ENCODE measurements at regions not wholly inside any gene's neighbourhood (a gene's known extent, or its start where the extent isn't known, plus 50 kb on each side); places are given as distances from the start of the nearest gene placed in this dataset.
A peak's percentile ranks its signal among the peaks of the same experiment; 100 is the strongest.

DNA sequence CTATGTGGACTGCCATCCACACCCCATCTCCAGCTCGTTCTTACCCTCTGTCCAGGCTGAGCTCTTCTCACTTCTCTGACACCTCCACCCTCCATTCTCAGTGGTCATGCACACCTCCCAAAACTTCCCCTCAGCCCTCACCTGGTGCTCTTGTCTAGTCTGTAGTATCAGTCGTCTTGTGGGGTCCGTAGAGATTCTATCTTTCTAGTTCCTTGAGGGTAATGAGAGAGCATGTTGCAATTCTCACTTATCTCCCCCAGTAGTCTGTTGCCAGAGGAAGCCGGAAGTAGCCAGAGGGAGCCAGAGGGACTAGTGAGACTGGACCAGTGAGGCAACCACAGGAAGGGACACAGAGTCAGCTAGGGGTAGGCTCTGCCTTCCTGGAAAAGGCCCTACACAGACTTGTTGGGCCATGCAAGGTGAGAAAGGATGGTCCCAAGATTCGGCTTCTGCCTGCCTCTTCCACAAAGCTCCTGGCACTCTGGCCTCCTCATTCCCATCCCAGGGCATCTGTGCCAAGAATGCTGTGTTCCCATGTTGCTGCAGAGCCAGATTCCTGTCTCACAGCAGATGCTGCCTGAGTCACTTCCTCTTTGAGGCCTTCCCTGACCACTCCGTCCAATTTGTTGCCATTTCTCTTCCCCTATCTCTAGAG, 50.6 kb upstream of the DUSP5 start (continued):
- TF ChIP-seq, protein P1, sequence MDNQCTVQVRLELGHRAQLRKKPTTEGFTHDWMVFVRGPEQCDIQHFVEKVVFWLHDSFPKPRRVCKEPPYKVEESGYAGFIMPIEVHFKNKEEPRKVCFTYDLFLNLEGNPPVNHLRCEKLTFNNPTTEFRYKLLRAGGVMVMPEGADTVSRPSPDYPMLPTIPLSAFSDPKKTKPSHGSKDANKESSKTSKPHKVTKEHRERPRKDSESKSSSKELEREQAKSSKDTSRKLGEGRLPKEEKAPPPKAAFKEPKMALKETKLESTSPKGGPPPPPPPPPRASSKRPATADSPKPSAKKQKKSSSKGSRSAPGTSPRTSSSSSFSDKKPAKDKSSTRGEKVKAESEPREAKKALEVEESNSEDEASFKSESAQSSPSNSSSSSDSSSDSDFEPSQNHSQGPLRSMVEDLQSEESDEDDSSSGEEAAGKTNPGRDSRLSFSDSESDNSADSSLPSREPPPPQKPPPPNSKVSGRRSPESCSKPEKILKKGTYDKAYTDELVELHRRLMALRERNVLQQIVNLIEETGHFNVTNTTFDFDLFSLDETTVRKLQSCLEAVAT (IDR thresholded peaks at IDR 0.05): no peak
- 0 out of 2 replicates have a peak, but pooled peaks have one; percentile 32 for TF ChIP-seq EP300 (IDR thresholded peaks at IDR 0.05; ENCODE audit: low read length)
- TF ChIP-seq CEBPG (CRISPR knock-in tag; IDR thresholded peaks at IDR 0.05): peak; percentile 30; the same call in 1 of the 2 replicates
- TF ChIP-seq CEBPG (tag; conservative IDR thresholded peaks at IDR 0.05 in 1 of 2, IDR thresholded peaks at IDR 0.05 in 1 of 2): peak; percentile 74 to 80
- TF ChIP-seq MAFK (IDR thresholded peaks at IDR 0.05; ENCODE audit: low read length): no peak
- peak; percentile 14; the same call in 1 of the 2 replicates for TF ChIP-seq BACH1 (tag; IDR thresholded peaks at IDR 0.05)
- peak; percentile 45 to 50; a peak in 3 of 4 replicates for TF ChIP-seq TRIM24 (IDR thresholded peaks at IDR 0.05)
- TF ChIP-seq ARID1B (IDR thresholded peaks at IDR 0.05): peak; percentile 66
- peak; percentile 68 for TF ChIP-seq DPF2 (IDR thresholded peaks at IDR 0.05)
- no peak for TF ChIP-seq ZFP91 (CRISPR knock-in tag; IDR thresholded peaks at IDR 0.05)
- TF ChIP-seq KDM2B (CRISPR knock-in tag; IDR thresholded peaks at IDR 0.05): no peak
- TF ChIP-seq, protein P2, sequence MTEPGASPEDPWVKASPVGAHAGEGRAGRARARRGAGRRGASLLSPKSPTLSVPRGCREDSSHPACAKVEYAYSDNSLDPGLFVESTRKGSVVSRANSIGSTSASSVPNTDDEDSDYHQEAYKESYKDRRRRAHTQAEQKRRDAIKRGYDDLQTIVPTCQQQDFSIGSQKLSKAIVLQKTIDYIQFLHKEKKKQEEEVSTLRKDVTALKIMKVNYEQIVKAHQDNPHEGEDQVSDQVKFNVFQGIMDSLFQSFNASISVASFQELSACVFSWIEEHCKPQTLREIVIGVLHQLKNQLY (CRISPR knock-in tag; conservative IDR thresholded peaks at IDR 0.05): no peak
- TF ChIP-seq RAD21 (CRISPR knock-in tag; conservative IDR thresholded peaks at IDR 0.05 in 1 of 2, IDR thresholded peaks at IDR 0.05 in 1 of 2): peak in 1 of 2 experiments; percentile 27; a peak in 1 of 4 replicates
- peak; percentile 45 for TF ChIP-seq ATF3 (IDR thresholded peaks at IDR 0.05)
- TF ChIP-seq ATF3 (CRISPR knock-in tag; conservative IDR thresholded peaks at IDR 0.05): no peak
- TF ChIP-seq TFAP4 (CRISPR knock-in tag; IDR thresholded peaks at IDR 0.05; ENCODE audit: borderline replicate concordance): no peak
- no peak for TF ChIP-seq ZNF224 (CRISPR knock-in tag; IDR thresholded peaks at IDR 0.05)
- peak; percentile 92 for TF ChIP-seq CEBPB (tag; IDR thresholded peaks at IDR 0.05)
- peak; percentile 52; the same call in 1 of the 2 replicates for TF ChIP-seq SMARCC2 (IDR thresholded peaks at IDR 0.05; ENCODE audit: low read depth)

All from K562 (cell line).